SU-DHL-6 (cell line): ENCODE measurements at regions not wholly inside any gene's neighbourhood (a gene's known extent, or its start where the extent isn't known, plus 50 kb on each side); places are given as distances from the start of the nearest gene placed in this dataset.

Source experiments
- H2AFZ ChIP-seq: fragments of 200-600 bp; sonication (generic); 2 replicates; pipeline ENCODE4 v1.6.1; 2014; ENCODE audit warnings: low read depth, mild to moderate bottlenecking, moderate library complexity, mixed read lengths, antibody characterized with exemption, low read length; ENCODE audit not compliant: severe bottlenecking
- H3F3A ChIP-seq: fragments of 200-600 bp; shearing (Covaris generic); 2 replicates; pipeline ENCODE4 v1.6.0; 2016; ENCODE audit warnings: antibody characterized with exemption, mild to moderate bottlenecking; ENCODE audit not compliant: insufficient read depth
- H3K27ac ChIP-seq: fragments of 200-600 bp; sonication (generic); 2 replicates; pipeline ENCODE4 v1.5.1; 2016; ENCODE audit warnings: low read depth, mild to moderate bottlenecking, low read length, moderate library complexity, mixed read lengths
- H3K27me3 ChIP-seq: fragments of 200-600 bp; sonication (generic), shearing (Covaris generic); 2 replicates; pipeline ENCODE4 v1.6.0; 2014; ENCODE audit warnings: mild to moderate bottlenecking, low read length
- H3K36me3 ChIP-seq: fragments of 200-600 bp; sonication (generic); 2 replicates; pipeline ENCODE4 v1.6.1; 2014; ENCODE audit warnings: mild to moderate bottlenecking, low read length, mixed read lengths
- H3K4me2 ChIP-seq: fragments of 300-600, 200-600 bp; shearing (Covaris generic), sonication (generic); 2 replicates; pipeline ENCODE4 v1.6.0; 2014; ENCODE audit warnings: low read length, low read depth, mild to moderate bottlenecking; ENCODE audit not compliant: poor library complexity, severe bottlenecking
- H3K4me3 ChIP-seq: fragments of 200-600 bp; sonication (generic); 2 replicates; pipeline ENCODE4 v1.5.1; 2014; ENCODE audit warnings: antibody characterized with exemption, low read length, mild to moderate bottlenecking, mixed read lengths; ENCODE audit not compliant: insufficient read depth, poor library complexity, severe bottlenecking
- H3K79me2 ChIP-seq: fragments of 200-600 bp; sonication (generic); 2 replicates; pipeline ENCODE4 v1.6.1; 2014; ENCODE audit warnings: mild to moderate bottlenecking, low read length, moderate library complexity; ENCODE audit not compliant: insufficient read depth
- H3K9ac ChIP-seq: fragments of 200-600 bp; sonication (generic); 2 replicates; pipeline ENCODE4 v1.7.0; 2014; ENCODE audit warnings: mild to moderate bottlenecking, low read length
- H3K9me2 ChIP-seq: fragments of 200-600 bp; sonication (generic); replicated peaks from 2 replicates; pipeline ENCODE4 v1.6.1; 2014; ENCODE audit warnings: low read length; ENCODE audit not compliant: insufficient read depth
- H3K9me3 ChIP-seq: fragments of 200-600 bp; sonication (generic); 2 replicates; pipeline ENCODE4 v1.6.1; 2014; ENCODE audit warnings: low read length, mixed read lengths; ENCODE audit not compliant: insufficient read depth
- H4K20me1 ChIP-seq: fragments of 200-600 bp; sonication (generic); 2 replicates; pipeline ENCODE4 v1.6.1; 2014; ENCODE audit warnings: low read depth, mild to moderate bottlenecking, antibody characterized with exemption, low read length, moderate library complexity, mixed read lengths
- EZH2phosphoT487 ChIP-seq: fragments of 200-600 bp; sonication (generic), shearing (Covaris generic); conservative IDR thresholded peaks from 2 replicates; pipeline ENCODE4 v1.6.1; 2018; ENCODE audit warnings: mild to moderate bottlenecking, antibody characterized with exemption, low read length, moderate library complexity, mixed read lengths
- TF ChIP-seq, protein P1 (sequence below): fragments of 200-600 bp; sonication (generic); IDR thresholded peaks from one replicate; pipeline ENCODE4 v1.5.1; 2017; ENCODE audit warnings: antibody characterized with exemption, mild to moderate bottlenecking, low read length, moderate library complexity; ENCODE audit not compliant: insufficient read depth, poor library complexity, severe bottlenecking

DNA sequence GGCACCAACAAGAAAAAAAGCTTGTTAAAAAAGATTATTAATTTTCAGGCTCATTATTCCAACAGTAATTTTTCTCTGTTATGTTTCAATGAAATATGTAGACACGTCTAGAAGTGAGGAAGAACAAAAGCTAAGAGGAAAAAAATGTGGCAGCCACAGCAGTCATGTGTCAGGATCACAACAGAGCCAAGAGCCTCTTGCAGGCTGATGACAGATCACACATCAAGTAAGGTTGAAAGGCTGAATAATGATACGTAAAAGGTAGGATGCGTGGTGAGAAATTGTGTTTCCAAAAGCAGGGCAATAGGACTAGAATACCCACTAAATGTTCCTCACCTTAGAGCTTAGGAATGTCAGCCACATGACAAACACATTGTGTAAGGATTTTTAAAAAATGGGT, 124.8 kb downstream of the HTR1A start:
- Histone ChIP-seq H3K36me3 (no peaks in the 10 kb centered on the region), H3K9ac (no peak overlapping the region), H4K20me1 (no peaks in the 10 kb centered on the region), H3K27ac (no peak overlapping the region), H3K9me2 (no peaks in the 10 kb centered on the region), H3K9me3 (no peaks in the 10 kb centered on the region), H3F3A (no peaks in the 10 kb centered on the region), H3K27me3 (no peaks in the 10 kb centered on the region), H3K4me3 (no peak overlapping the region), H3K4me2 (no peak overlapping the region), H2AFZ (no peak overlapping the region), H3K79me2 (no peaks in the 10 kb centered on the region)
- no peak for TF ChIP-seq EZH2phosphoT487
- TF ChIP-seq, protein P1, sequence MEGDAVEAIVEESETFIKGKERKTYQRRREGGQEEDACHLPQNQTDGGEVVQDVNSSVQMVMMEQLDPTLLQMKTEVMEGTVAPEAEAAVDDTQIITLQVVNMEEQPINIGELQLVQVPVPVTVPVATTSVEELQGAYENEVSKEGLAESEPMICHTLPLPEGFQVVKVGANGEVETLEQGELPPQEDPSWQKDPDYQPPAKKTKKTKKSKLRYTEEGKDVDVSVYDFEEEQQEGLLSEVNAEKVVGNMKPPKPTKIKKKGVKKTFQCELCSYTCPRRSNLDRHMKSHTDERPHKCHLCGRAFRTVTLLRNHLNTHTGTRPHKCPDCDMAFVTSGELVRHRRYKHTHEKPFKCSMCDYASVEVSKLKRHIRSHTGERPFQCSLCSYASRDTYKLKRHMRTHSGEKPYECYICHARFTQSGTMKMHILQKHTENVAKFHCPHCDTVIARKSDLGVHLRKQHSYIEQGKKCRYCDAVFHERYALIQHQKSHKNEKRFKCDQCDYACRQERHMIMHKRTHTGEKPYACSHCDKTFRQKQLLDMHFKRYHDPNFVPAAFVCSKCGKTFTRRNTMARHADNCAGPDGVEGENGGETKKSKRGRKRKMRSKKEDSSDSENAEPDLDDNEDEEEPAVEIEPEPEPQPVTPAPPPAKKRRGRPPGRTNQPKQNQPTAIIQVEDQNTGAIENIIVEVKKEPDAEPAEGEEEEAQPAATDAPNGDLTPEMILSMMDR = no peak

GRCh38 chr5:63831381-63831780, 130.9 kb downstream of the HTR1A start:
- no peaks in the 10 kb centered on the region for H4K20me1 ChIP-seq
- TF ChIP-seq EZH2phosphoT487 = no peak
- TF ChIP-seq, protein P1 = no peak
- no peaks in the 10 kb centered on the region for H3K27me3 ChIP-seq
- H3F3A ChIP-seq = no peaks in the 10 kb centered on the region
- H3K9me3 ChIP-seq = no peaks in the 10 kb centered on the region
- H3K36me3 ChIP-seq = no peaks in the 10 kb centered on the region
- no peak overlapping the region for H2AFZ ChIP-seq
- no peak overlapping the region for H3K4me2 ChIP-seq
- no peak overlapping the region for H3K4me3 ChIP-seq
- no peak overlapping the region for H3K27ac ChIP-seq
- H3K9me2 ChIP-seq = no peaks in the 10 kb centered on the region
- no peak overlapping the region for H3K9ac ChIP-seq
- H3K79me2 ChIP-seq = no peaks in the 10 kb centered on the region

GRCh38 chr5:63825984-63826383, 136.3 kb downstream of the HTR1A start:
- TF ChIP-seq EZH2phosphoT487 = no peak

GRCh38 chr5:63823583-63823982, 138.7 kb downstream of the HTR1A start:
- Histone ChIP-seq H3K27me3 (no peaks in the 10 kb centered on the region), H2AFZ (no peak overlapping the region), H3F3A (no peaks in the 10 kb centered on the region), H3K9me2 (no peaks in the 10 kb centered on the region), H3K4me2 (no peak overlapping the region), H3K27ac (no peak overlapping the region), H4K20me1 (no peaks in the 10 kb centered on the region), H3K36me3 (no peaks in the 10 kb centered on the region), H3K9me3 (no peaks in the 10 kb centered on the region), H3K9ac (no peak overlapping the region), H3K4me3 (no peak overlapping the region), H3K79me2 (no peaks in the 10 kb centered on the region)
- TF ChIP-seq, protein P1 = no peak
- TF ChIP-seq EZH2phosphoT487 = no peak

More at GRCh38 chr5:63825984-63826383, 136.3 kb downstream of the HTR1A start:
- Histone ChIP-seq H3K27ac (no peak overlapping the region), H3K79me2 (no peaks in the 10 kb centered on the region), H3K9ac (no peak overlapping the region), H3K9me3 (no peaks in the 10 kb centered on the region), H3K4me3 (no peak overlapping the region), H3K36me3 (no peaks in the 10 kb centered on the region), H4K20me1 (no peaks in the 10 kb centered on the region), H3K4me2 (no peak overlapping the region), H3F3A (no peaks in the 10 kb centered on the region), H2AFZ (no peak overlapping the region), H3K9me2 (no peaks in the 10 kb centered on the region), H3K27me3 (no peaks in the 10 kb centered on the region)
